ENCODE measurements at regions not wholly inside any gene's neighbourhood (a gene's known extent, or its start where the extent isn't known, plus 50 kb on each side); places are given as distances from the start of the nearest gene placed in this dataset.

DNA sequence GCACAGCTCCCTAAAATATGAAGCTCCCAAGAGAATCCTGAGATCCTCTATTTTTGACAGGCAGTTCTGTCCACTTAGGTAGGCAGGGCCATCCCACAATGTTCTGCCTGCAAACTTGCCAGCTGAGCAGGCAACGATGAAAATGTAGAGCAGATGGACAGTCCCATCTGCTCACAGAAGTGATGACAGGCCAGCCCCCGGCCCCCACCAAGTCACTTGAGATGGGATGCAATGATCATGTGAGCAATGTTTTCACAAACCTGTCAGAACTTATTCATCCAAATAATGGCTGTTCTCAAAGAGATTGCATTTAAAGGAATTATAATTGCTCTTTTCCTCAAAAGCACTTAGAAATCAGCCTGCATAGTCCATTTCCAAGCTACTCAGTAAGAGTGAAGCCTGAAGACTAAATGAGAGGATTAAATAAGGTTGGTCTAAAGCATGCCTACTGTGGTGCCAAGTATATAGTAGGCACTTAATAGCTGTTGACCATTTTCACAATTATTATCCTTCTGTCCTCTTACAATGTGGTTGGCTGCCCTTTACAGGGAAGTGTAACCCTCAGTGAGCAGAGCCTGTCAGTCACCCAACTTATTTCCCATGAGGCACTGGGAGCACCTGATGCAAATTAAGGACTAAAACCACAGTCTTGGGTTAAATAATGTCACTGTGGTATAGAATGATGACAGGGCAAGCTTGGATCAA, 301.2 kb downstream of the FGFR2 start:
- DNase-seq = no peak
- no peak overlapping the region for H3K27ac ChIP-seq
- H3K4me1 ChIP-seq = no peaks in the 10 kb centered on the region
- H3K27me3 ChIP-seq = no peaks in the 10 kb centered on the region
- TF ChIP-seq, protein P1, sequence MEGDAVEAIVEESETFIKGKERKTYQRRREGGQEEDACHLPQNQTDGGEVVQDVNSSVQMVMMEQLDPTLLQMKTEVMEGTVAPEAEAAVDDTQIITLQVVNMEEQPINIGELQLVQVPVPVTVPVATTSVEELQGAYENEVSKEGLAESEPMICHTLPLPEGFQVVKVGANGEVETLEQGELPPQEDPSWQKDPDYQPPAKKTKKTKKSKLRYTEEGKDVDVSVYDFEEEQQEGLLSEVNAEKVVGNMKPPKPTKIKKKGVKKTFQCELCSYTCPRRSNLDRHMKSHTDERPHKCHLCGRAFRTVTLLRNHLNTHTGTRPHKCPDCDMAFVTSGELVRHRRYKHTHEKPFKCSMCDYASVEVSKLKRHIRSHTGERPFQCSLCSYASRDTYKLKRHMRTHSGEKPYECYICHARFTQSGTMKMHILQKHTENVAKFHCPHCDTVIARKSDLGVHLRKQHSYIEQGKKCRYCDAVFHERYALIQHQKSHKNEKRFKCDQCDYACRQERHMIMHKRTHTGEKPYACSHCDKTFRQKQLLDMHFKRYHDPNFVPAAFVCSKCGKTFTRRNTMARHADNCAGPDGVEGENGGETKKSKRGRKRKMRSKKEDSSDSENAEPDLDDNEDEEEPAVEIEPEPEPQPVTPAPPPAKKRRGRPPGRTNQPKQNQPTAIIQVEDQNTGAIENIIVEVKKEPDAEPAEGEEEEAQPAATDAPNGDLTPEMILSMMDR (IDR thresholded peaks at IDR 0.05) = no peak
- no peak overlapping the region for H3K4me3 ChIP-seq
- intact Hi-C loops (cut with DNase I) = no loop called here
- no peaks in the 10 kb centered on the region for H3K36me3 ChIP-seq
- H3K9ac ChIP-seq (ENCODE audit: low read depth in 2 of 2, low read length in 2 of 2) = no peak overlapping the region
- no peaks in the 10 kb centered on the region for H3K9me3 ChIP-seq

DNA sequence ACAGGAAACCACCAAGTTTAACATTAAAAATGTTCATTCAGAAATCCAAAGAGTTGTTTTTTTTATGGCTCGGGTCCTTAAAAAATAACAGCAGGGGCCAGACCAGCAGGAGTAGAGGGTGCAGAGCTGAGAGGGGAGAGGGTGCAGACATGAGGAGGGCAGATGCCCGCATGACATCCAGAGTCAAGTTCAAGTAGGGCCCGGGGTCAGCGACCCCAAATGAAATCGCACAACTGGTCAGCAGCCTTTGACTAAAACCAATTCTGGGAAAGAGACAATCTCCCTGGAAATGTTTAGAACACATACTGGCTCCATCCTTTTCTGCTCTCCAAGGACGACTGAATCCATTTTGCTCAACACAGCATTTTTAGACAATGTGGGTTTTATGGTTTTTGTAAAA, 297.5 kb downstream of the FGFR2 start:
- Histone ChIP-seq H3K27ac (no peak overlapping the region), H3K27me3 (no peaks in the 10 kb centered on the region), H3K4me3 (no peak overlapping the region), H3K4me1 (no peaks in the 10 kb centered on the region), H3K9ac (ENCODE audit: low read depth in 2 of 2, low read length in 2 of 2) (no peak overlapping the region), H3K36me3 (no peaks in the 10 kb centered on the region), H3K9me3 (no peaks in the 10 kb centered on the region)
- TF ChIP-seq, protein P1 (IDR thresholded peaks at IDR 0.05) = no peak
- no peak for DNase-seq
- intact Hi-C loops (cut with DNase I) = no loop called here

DNA sequence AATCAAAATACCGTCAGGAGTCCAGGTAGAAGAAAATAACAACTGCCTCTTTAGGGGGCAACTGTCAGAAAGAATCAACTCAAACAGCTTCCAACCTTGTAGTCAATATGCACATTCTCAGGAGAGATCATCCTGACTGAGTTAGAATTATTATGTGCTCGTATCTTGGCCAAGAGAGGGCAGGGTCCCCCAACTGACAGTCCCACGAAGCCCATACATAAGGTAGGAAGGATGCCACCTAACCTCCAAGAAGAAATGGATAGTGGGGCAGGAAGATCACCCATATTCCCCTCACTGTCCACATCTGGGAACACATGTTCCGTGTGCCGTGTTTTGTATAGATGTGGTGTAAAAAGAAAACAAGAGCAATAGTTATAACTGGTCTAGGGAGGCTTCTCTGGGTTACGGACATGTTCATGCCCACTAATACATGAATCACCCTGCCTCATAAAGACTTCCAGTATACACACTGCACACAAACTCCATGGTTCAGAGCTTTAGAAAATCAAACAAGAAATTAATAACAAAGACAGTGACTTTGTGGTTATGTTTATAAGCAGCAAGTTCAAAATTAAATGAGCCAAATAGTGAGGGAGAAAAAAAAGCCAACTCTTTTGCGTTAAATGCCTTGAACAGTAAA, 295.6 kb downstream of the FGFR2 start:
- no peak overlapping the region for H3K27ac ChIP-seq
- H3K9ac ChIP-seq (ENCODE audit: low read depth in 2 of 2, low read length in 2 of 2) = no peak overlapping the region
- TF ChIP-seq, protein P1 (IDR thresholded peaks at IDR 0.05) = no peak
- intact Hi-C loops (cut with DNase I) = no loop called here
- H3K9me3 ChIP-seq = no peaks in the 10 kb centered on the region
- H3K4me1 ChIP-seq = no peaks in the 10 kb centered on the region
- no peaks in the 10 kb centered on the region for H3K36me3 ChIP-seq
- no peaks in the 10 kb centered on the region for H3K27me3 ChIP-seq
- DNase-seq = no peak
- H3K4me3 ChIP-seq = no peak overlapping the region

DNA sequence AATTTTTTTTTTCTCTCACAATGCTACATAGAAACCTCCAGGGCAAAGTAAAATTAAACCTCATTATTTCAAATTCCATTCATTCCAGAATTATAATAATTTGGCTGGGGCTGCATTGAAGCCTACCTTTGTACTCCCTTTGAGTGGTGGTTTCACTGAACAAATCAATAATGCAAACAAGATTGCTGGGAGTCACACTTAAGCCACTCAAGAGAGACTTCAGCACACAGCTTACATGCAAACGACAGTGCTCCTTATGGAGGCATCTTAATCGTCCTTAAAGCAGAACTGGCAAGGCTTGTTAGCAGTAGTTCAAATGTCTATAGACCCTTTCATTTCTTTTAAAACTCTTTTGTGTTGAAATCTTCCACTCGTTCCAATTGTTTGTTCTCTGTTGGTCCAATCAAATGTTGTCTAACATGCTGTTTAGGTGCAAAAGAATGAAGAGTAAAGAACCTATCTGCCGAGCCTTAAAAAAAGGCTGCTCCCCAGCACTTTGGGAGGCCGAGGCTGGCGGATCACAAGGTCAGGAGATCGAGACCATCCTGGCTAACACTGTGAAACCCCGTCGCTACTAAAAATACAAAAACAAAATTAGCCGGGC, 294.9 kb downstream of the FGFR2 start:
- TF ChIP-seq, protein P1 (IDR thresholded peaks at IDR 0.05) = no peak
- no peaks in the 10 kb centered on the region for H3K27me3 ChIP-seq
- H3K36me3 ChIP-seq = no peaks in the 10 kb centered on the region
- DNase-seq = no peak
- intact Hi-C loops (cut with DNase I) = no loop called here
- H3K9me3 ChIP-seq = no peaks in the 10 kb centered on the region
- no peak overlapping the region for H3K4me3 ChIP-seq
- H3K27ac ChIP-seq = no peak overlapping the region
- no peak overlapping the region for H3K9ac ChIP-seq (ENCODE audit: low read depth in 2 of 2, low read length in 2 of 2)
- no peaks in the 10 kb centered on the region for H3K4me1 ChIP-seq

DNA sequence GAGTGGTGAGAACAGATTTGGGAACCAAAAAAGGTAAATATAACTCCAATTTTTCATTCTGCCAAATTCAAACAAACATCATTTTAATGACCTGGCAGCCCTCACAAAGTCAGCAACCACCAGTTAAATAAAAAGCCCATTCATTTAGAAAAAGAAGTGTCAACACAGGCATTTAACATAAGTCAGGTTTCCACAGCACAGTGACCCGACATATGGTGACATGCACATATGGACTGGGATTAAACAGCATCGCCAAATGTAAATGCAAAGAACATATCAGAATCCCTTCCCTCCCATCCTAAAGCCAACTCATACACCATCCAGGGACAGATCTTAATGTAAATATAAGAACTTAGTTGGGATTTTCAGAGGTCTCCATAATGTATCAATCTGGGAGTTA, 293.2 kb downstream of the FGFR2 start:
- H3K9me3 ChIP-seq = no peaks in the 10 kb centered on the region
- no peak for DNase-seq
- H3K4me3 ChIP-seq = no peak overlapping the region
- no peak overlapping the region for H3K9ac ChIP-seq (ENCODE audit: low read depth in 2 of 2, low read length in 2 of 2)
- TF ChIP-seq, protein P1 (IDR thresholded peaks at IDR 0.05) = no peak
- H3K36me3 ChIP-seq = no peaks in the 10 kb centered on the region
- no peaks in the 10 kb centered on the region for H3K27me3 ChIP-seq
- H3K4me1 ChIP-seq = no peaks in the 10 kb centered on the region
- H3K27ac ChIP-seq = no peak overlapping the region
- intact Hi-C loops (cut with DNase I) = no loop called here
